K562 (cell line): ENCODE measurements at regions not wholly inside any gene's neighbourhood (a gene's known extent, or its start where the extent isn't known, plus 50 kb on each side); places are given as distances from the start of the nearest gene placed in this dataset.

ENCODE experiments used
- ATAC-seq: fragments of 200-7000 bp; cut with Tn5 transposase; 3 replicates; pipeline ENCODE4 v1.9.1; 2020; ENCODE audit warnings: moderate library complexity
- BruUV-seq: library from RNA; stranded (reverse); fragments of 400-500 nt; replicated peaks from 2 replicates; lab custom pipeline; 2021; lab: Mats Ljungman, UMichigan
- CTCF ChIA-PET: fragments of 300-600 bp; formaldehyde crosslinking; extraction: SDS; loops from one replicate; lab custom pipeline; 2021; ENCODE audit warnings: low intra/inter-chr PET ratio; lab: Yijun Ruan, JAX
- POLR2A ChIA-PET: fragments of 300-600, 350-650 bp; sonication (Branson Sonifier 250); formaldehyde crosslinking; extraction: SDS; loops from one replicate; lab custom pipeline; 2021; ENCODE audit warnings: antibody characterized with exemption, inconsistent platforms; lab: Yijun Ruan, JAX
- DNase-seq, 4 experiments: peaks; one replicate each; pipeline versions ENCODE4 v3.0.0 to v3.0.0-alpha.2; 2011 to 2018; ENCODE audit warnings: low spot score in 3 of 4, mixed read lengths in 3 of 4; ENCODE audit errors: extremely low read depth in 1 of 4
- FAIRE-seq: peaks from 2 replicates; lab custom pipeline; 2011; peaks lifted over from hg19 to GRCh38; lab: Jason Lieb, UNC
- H2AFZ ChIP-seq: 2 replicates; pipeline ENCODE4 v1.6.0; 2011; ENCODE audit warnings: low read depth, low read length, control low read depth, inconsistent platforms
- H3K27ac ChIP-seq: fragments of 200-600 bp; 3 replicates; pipeline ENCODE4 v1.8.0; 2011; ENCODE audit warnings: low read depth, mild to moderate bottlenecking, control low read depth, inconsistent platforms, low read length, moderate library complexity, mixed read lengths; ENCODE audit errors: extremely low read depth
- H3K27me3 ChIP-seq, 2 experiments: fragments of 300-600 bp in 1 of 2; 2 replicates in 1 of 2; 3 replicates in 1 of 2; pipeline versions ENCODE4 v1.6.0 to v1.8.0; 2011; ENCODE audit warnings: inconsistent platforms in 2 of 2, low read length in 2 of 2, mild to moderate bottlenecking in 1 of 2, mixed read lengths in 1 of 2, moderate library complexity in 1 of 2; ENCODE audit not compliant: control insufficient read depth in 2 of 2, insufficient read depth in 2 of 2
- H3K36me3 ChIP-seq: fragments of 300-600 bp; 3 replicates; pipeline ENCODE4 v1.8.0; 2011; ENCODE audit warnings: mild to moderate bottlenecking, low read length, inconsistent platforms; ENCODE audit not compliant: control insufficient read depth, insufficient read depth
- H3K4me1 ChIP-seq, 2 experiments: fragments of 200-600 bp in 1 of 2; replicated peaks in 1 of 2; 2 replicates in 1 of 2; 3 replicates in 1 of 2; pipeline versions ENCODE4 v1.5.1 to v1.8.0; 2011; ENCODE audit warnings: inconsistent platforms in 2 of 2, low read length in 2 of 2, mild to moderate bottlenecking in 1 of 2, mixed read lengths in 1 of 2, moderate library complexity in 1 of 2; ENCODE audit not compliant: control insufficient read depth in 2 of 2, insufficient read depth in 2 of 2
- H3K4me2 ChIP-seq: 2 replicates; pipeline ENCODE4 v1.6.1; 2011; ENCODE audit warnings: low read length, control low read depth, inconsistent platforms, mixed read lengths; ENCODE audit not compliant: insufficient read depth
- H3K4me3 ChIP-seq: fragments of 200-600 bp; sonication (generic), shearing (Covaris generic); 2 replicates; pipeline ENCODE4 v1.5.1; 2016; ENCODE audit warnings: control low read depth, inconsistent platforms
- H3K79me2 ChIP-seq: fragments of 200-600 bp; 3 replicates; pipeline ENCODE4 v1.8.0; 2011; ENCODE audit warnings: low read length, inconsistent platforms; ENCODE audit not compliant: control insufficient read depth, insufficient read depth
- H3K9ac ChIP-seq, 2 experiments: 2 replicates each; pipeline versions ENCODE4 v1.6.0 to v1.6.1; 2011; ENCODE audit warnings: low read depth in 2 of 2, low read length in 2 of 2, control low read depth in 1 of 2, inconsistent platforms in 1 of 2, mild to moderate bottlenecking in 1 of 2, mixed read lengths in 1 of 2; ENCODE audit not compliant: insufficient read depth in 1 of 2
- H3K9me1 ChIP-seq: one replicate; pipeline ENCODE4 v1.6.0; 2011; ENCODE audit warnings: inconsistent platforms, mild to moderate bottlenecking, low read length, moderate library complexity; ENCODE audit not compliant: control insufficient read depth, insufficient read depth
- H3K9me3 ChIP-seq: replicated peaks from 2 replicates; pipeline ENCODE4 v1.5.1; 2011; ENCODE audit warnings: low read depth, low read length, inconsistent platforms; ENCODE audit not compliant: control insufficient read depth, insufficient read depth
- H4K20me1 ChIP-seq: replicated peaks from 2 replicates; pipeline ENCODE4 v1.6.1; 2011; ENCODE audit warnings: low read length, inconsistent platforms, mixed read lengths; ENCODE audit not compliant: control insufficient read depth, insufficient read depth
- BDP1 ChIP-seq: IDR thresholded peaks from 3 replicates; pipeline ENCODE4 v1.6.1; 2011; ENCODE audit not compliant: insufficient read length, insufficient read depth
- CTCF ChIP-seq, 3 experiments: IDR thresholded peaks in 2 of 3; conservative IDR thresholded peaks in 1 of 3; 2 replicates each; pipeline ENCODE4 v1.5.1; 2011 to 2012; ENCODE audit warnings: low read length in 3 of 3, mild to moderate bottlenecking in 3 of 3, control low read depth in 2 of 3, improper control_type of control experiment in 1 of 3, inconsistent platforms in 1 of 3, low read depth in 1 of 3, mixed read lengths in 1 of 3, moderate library complexity in 1 of 3; ENCODE audit not compliant: insufficient read depth in 2 of 3
- FOXM1 ChIP-seq, 2 experiments: fragments of 450-650 bp in 1 of 2; sonication (generic) in 1 of 2; formaldehyde crosslinking in 1 of 2; IDR thresholded peaks; 2 replicates each; pipeline versions ENCODE4 v1.6.1 to v1.9.0; 2017 to 2022; ENCODE audit warnings: low read depth in 2 of 2, mild to moderate bottlenecking in 2 of 2, missing genetic modification reagents in 1 of 2, moderate library complexity in 1 of 2
- GABPB1 ChIP-seq: sonication (generic); formaldehyde crosslinking; IDR thresholded peaks from 2 replicates; pipeline ENCODE4 v1.8.0; 2022; ENCODE audit warnings: mild to moderate bottlenecking, missing genetic modification reagents
- ILK ChIP-seq: fragments of 450-650 bp; IDR thresholded peaks from 2 replicates; pipeline ENCODE4 v1.6.1; 2016; ENCODE audit warnings: missing genetic modification characterization, low read depth, mild to moderate bottlenecking, missing compliant biosample characterization, moderate library complexity, borderline replicate concordance
- MCM2 ChIP-seq: fragments of 450-650 bp; IDR thresholded peaks from 2 replicates; pipeline ENCODE4 v1.6.1; 2017; ENCODE audit warnings: low read depth, mild to moderate bottlenecking
- TAF7 ChIP-seq: fragments of 450-650 bp; IDR thresholded peaks from 2 replicates; pipeline ENCODE4 v1.6.1; 2016; ENCODE audit warnings: missing genetic modification characterization, missing compliant biosample characterization
- ZNF274 ChIP-seq: IDR thresholded peaks from 2 replicates; pipeline ENCODE4 v1.6.1; 2011; ENCODE audit warnings: low read depth, mild to moderate bottlenecking, low read length, moderate library complexity, borderline replicate concordance
- WGBS: fragments of 100-300 bp; shearing (Covaris generic); methylation state at CpG from one replicate; pipeline ENCODE4 v1.1.6; 2016; ENCODE audit warnings: low coverage, mixed read lengths; ENCODE audit not compliant: insufficient coverage; ENCODE audit errors: missing lambda C conversion rate; 5-methylcytosine and 5-hydroxymethylcytosine counted together
- in situ Hi-C: fragments of 300-500 bp; cut with MboI; formaldehyde crosslinking; loops from 4 replicates; pipeline ENCODE4 v1.15.0; 2018; ENCODE audit warnings: inconsistent platforms, mixed read lengths
- intact Hi-C: fragments of 100-400 bp; cut with micrococcal nuclease; formaldehyde crosslinking; loops from 2 replicates; pipeline ENCODE4 v1.14.2; 2022
- TF ChIP-seq, protein P1 (sequence below), 2 experiments: fragments of 150-350 bp in 1 of 2; IDR thresholded peaks; 2 replicates each; pipeline ENCODE4 v1.6.1; 2012 to 2016; ENCODE audit warnings: low read depth in 2 of 2, low read length in 2 of 2, mild to moderate bottlenecking in 1 of 2, moderate library complexity in 1 of 2
- TF ChIP-seq, protein P2 (sequence below): sonication (generic); formaldehyde crosslinking; IDR thresholded peaks from 2 replicates; pipeline ENCODE4 v1.8.0; 2023; ENCODE audit warnings: missing genetic modification reagents, mild to moderate bottlenecking, borderline replicate concordance

GRCh38 chr3:67831262-67831661 is 176.8 kb upstream of the SUCLG2 start:
- CTCF ChIA-PET: no interaction called here
- no peak for FAIRE-seq
- in situ Hi-C loops (no loop called here), intact Hi-C loops (no loop called here)
- DNase-seq: no peak
- Histone ChIP-seq H2AFZ (no peak overlapping the region), H3K9ac (no peak overlapping the region), H3K36me3 (no peaks in the 10 kb centered on the region), H3K4me1 (no peaks in the 10 kb centered on the region), H3K4me2 (no peak overlapping the region), H3K27me3 (no peaks in the 10 kb centered on the region), H3K79me2 (no peaks in the 10 kb centered on the region), H3K9me3 (no peaks in the 10 kb centered on the region), H3K9me1 (no peaks in the 10 kb centered on the region), H4K20me1 (no peaks in the 10 kb centered on the region), H3K27ac (no peak overlapping the region), H3K4me3 (no peak overlapping the region)
- no peak for TF ChIP-seq BDP1
- no peak for TF ChIP-seq CTCF (IDR thresholded peaks at IDR 0.05 in 2 of 3, conservative IDR thresholded peaks at IDR 0.05 in 1 of 3; ENCODE audit: insufficient read depth in 2 of 3, low read depth in 1 of 3, low read length in 3 of 3)
- no peak for TF ChIP-seq TAF7 (tag)
- no peak for TF ChIP-seq GABPB1 (CRISPR knock-in tag)
- TF ChIP-seq, protein P1, sequence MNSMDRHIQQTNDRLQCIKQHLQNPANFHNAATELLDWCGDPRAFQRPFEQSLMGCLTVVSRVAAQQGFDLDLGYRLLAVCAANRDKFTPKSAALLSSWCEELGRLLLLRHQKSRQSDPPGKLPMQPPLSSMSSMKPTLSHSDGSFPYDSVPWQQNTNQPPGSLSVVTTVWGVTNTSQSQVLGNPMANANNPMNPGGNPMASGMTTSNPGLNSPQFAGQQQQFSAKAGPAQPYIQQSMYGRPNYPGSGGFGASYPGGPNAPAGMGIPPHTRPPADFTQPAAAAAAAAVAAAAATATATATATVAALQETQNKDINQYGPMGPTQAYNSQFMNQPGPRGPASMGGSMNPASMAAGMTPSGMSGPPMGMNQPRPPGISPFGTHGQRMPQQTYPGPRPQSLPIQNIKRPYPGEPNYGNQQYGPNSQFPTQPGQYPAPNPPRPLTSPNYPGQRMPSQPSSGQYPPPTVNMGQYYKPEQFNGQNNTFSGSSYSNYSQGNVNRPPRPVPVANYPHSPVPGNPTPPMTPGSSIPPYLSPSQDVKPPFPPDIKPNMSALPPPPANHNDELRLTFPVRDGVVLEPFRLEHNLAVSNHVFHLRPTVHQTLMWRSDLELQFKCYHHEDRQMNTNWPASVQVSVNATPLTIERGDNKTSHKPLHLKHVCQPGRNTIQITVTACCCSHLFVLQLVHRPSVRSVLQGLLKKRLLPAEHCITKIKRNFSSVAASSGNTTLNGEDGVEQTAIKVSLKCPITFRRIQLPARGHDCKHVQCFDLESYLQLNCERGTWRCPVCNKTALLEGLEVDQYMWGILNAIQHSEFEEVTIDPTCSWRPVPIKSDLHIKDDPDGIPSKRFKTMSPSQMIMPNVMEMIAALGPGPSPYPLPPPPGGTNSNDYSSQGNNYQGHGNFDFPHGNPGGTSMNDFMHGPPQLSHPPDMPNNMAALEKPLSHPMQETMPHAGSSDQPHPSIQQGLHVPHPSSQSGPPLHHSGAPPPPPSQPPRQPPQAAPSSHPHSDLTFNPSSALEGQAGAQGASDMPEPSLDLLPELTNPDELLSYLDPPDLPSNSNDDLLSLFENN (IDR thresholded peaks at IDR 0.05; ENCODE audit: low read depth in 2 of 2, low read length in 2 of 2): no peak
- no peak for TF ChIP-seq FOXM1 (IDR thresholded peaks at IDR 0.05; ENCODE audit: low read depth)
- TF ChIP-seq FOXM1 (CRISPR knock-in tag; IDR thresholded peaks at IDR 0.05; ENCODE audit: low read depth): no peak
- TF ChIP-seq, protein P2, sequence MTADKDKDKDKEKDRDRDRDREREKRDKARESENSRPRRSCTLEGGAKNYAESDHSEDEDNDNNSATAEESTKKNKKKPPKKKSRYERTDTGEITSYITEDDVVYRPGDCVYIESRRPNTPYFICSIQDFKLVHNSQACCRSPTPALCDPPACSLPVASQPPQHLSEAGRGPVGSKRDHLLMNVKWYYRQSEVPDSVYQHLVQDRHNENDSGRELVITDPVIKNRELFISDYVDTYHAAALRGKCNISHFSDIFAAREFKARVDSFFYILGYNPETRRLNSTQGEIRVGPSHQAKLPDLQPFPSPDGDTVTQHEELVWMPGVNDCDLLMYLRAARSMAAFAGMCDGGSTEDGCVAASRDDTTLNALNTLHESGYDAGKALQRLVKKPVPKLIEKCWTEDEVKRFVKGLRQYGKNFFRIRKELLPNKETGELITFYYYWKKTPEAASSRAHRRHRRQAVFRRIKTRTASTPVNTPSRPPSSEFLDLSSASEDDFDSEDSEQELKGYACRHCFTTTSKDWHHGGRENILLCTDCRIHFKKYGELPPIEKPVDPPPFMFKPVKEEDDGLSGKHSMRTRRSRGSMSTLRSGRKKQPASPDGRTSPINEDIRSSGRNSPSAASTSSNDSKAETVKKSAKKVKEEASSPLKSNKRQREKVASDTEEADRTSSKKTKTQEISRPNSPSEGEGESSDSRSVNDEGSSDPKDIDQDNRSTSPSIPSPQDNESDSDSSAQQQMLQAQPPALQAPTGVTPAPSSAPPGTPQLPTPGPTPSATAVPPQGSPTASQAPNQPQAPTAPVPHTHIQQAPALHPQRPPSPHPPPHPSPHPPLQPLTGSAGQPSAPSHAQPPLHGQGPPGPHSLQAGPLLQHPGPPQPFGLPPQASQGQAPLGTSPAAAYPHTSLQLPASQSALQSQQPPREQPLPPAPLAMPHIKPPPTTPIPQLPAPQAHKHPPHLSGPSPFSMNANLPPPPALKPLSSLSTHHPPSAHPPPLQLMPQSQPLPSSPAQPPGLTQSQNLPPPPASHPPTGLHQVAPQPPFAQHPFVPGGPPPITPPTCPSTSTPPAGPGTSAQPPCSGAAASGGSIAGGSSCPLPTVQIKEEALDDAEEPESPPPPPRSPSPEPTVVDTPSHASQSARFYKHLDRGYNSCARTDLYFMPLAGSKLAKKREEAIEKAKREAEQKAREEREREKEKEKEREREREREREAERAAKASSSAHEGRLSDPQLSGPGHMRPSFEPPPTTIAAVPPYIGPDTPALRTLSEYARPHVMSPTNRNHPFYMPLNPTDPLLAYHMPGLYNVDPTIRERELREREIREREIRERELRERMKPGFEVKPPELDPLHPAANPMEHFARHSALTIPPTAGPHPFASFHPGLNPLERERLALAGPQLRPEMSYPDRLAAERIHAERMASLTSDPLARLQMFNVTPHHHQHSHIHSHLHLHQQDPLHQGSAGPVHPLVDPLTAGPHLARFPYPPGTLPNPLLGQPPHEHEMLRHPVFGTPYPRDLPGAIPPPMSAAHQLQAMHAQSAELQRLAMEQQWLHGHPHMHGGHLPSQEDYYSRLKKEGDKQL (CRISPR knock-in tag): no peak
- TF ChIP-seq ZNF274: no peak
- TF ChIP-seq ILK (tag): no peak
- TF ChIP-seq MCM2: no peak
- BruUV-seq: no TSS peak
- WGBS: 0% methylated on average over 2 of the region's 3 CpGs
- POLR2A ChIA-PET: interaction anchor here (0.7 kb wide), 1 partner anchor 9 kb away, joined by 4 read pairs; no protein-coding TSS in a partner anchor
- ATAC-seq: no peak
